ENCODE measurements at regions not wholly inside any gene's neighbourhood (a gene's known extent, or its start where the extent isn't known, plus 50 kb on each side); places are given as distances from the start of the nearest gene placed in this dataset.
"Not testable (repeated sequence)": the region's sequence is repeated elsewhere in the genome, so short reads cannot be mapped to it uniquely, and the experiment has no call there.

DNA sequence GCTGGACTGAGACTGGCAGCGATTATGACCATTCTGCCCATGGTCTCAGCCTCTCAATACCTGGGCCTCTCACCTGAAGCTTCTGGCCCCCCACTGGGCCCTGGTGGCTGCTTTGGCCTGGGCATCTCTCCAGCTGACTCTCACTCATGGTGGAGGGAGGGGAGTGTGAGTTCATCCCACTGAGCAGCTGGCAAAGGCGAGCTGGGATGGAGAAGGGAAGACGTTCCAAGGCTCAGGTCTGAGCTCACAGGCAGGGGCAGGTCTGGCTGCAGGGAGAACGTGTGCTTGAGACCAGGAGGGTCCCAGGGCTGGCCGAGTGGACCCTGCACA lies 103.5 kb downstream of the TMEM121 start:
- no peak overlapping the region for H3K18ac ChIP-seq (ENCODE audit: extremely low read depth, low read length)
- no peaks in the 10 kb centered on the region for H3K79me1 ChIP-seq (ENCODE audit: low read depth, low read length)
- FAIRE-seq (no peak), DNase-seq (ENCODE audit: low read depth in 1 of 2, low spot score in 2 of 2) (no peak)
- H4K91ac ChIP-seq (replicated peaks; ENCODE audit: insufficient read length, low read length), result no peak overlapping the region
- no peak overlapping the region for H4K8ac ChIP-seq (ENCODE audit: extremely low read depth, insufficient read depth, low read length)
- ChIA-PET POLR2A (ENCODE audit: partially characterized antibody) (no interaction called here), CTCF (ENCODE audit: partially characterized antibody) (no interaction called here)
- H3K79me2 ChIP-seq (ENCODE audit: control insufficient read depth in 1 of 2, insufficient read depth in 2 of 2, low read length in 2 of 2), result no peaks in the 10 kb centered on the region
- H2BK12ac ChIP-seq (ENCODE audit: low read depth, low read length), result no peak overlapping the region
- no peak overlapping the region for H3K14ac ChIP-seq (ENCODE audit: insufficient read length)
- H3K27ac ChIP-seq (ENCODE audit: low read depth, low read length), result no peak overlapping the region
- no peak overlapping the region for H3K23ac ChIP-seq (ENCODE audit: insufficient read length)
- no peaks in the 10 kb centered on the region for H3K4me1 ChIP-seq (replicated peaks in 1 of 4; ENCODE audit: control insufficient read depth in 3 of 4, insufficient read depth in 4 of 4, low read length in 3 of 4)
- no peak overlapping the region for H2AK5ac ChIP-seq (ENCODE audit: low read depth, low read length)
- H3K27me3 ChIP-seq (replicated peaks in 1 of 4; ENCODE audit: control insufficient read depth in 3 of 4, extremely low read depth in 1 of 4, insufficient read depth in 3 of 4, low read length in 3 of 4), result no peaks in the 10 kb centered on the region
- H2BK120ac ChIP-seq (replicated peaks; ENCODE audit: low read depth, low read length), result no peak overlapping the region
- no peak overlapping the region for H3K9ac ChIP-seq (replicated peaks in 1 of 4; ENCODE audit: extremely low read depth in 1 of 4, low read depth in 3 of 4, low read length in 3 of 4)
- no peak overlapping the region for H2BK15ac ChIP-seq (ENCODE audit: low read length)
- H3K4ac ChIP-seq (replicated peaks; ENCODE audit: insufficient read length, low read depth, low read length), result no peak overlapping the region
- no peak overlapping the region for H3K4me2 ChIP-seq (ENCODE audit: insufficient read depth in 1 of 2, low read depth in 2 of 2, low read length in 2 of 2)
- H4K5ac ChIP-seq (ENCODE audit: insufficient read length, low read depth, low read length), result no peak overlapping the region
- no peak overlapping the region for H2BK5ac ChIP-seq (ENCODE audit: low read depth, low read length)
- H3K36me3 ChIP-seq (ENCODE audit: control insufficient read depth in 2 of 4, insufficient read depth in 4 of 4, low read length in 3 of 4), result no peaks in the 10 kb centered on the region
- WGBS, 2 experiments (ENCODE audit: extremely low coverage in 1 of 2, insufficient coverage in 1 of 2, insufficient read length in 1 of 2, insufficient replicate concordance in 2 of 2, low coverage in 1 of 2, low lambda C conversion rate in 2 of 2, missing lambda C conversion rate in 1 of 2), result 100% methylated on average over 1 of the region's 5 CpGs; no CpG with 5 or more reads in 1 of the 2 experiments
- no peak overlapping the region for H3K56ac ChIP-seq (replicated peaks; ENCODE audit: insufficient read length, low read depth, low read length)
- TF ChIP-seq RBBP5 (IDR thresholded peaks at IDR 0.05; ENCODE audit: borderline replicate concordance, low read depth, low read length), result no peak
- H4K20me1 ChIP-seq (replicated peaks in 1 of 2; ENCODE audit: control insufficient read depth in 1 of 2, insufficient read depth in 2 of 2, low read length in 2 of 2), result no peaks in the 10 kb centered on the region
- H2AFZ ChIP-seq (ENCODE audit: low read length), result no peak overlapping the region
- H2BK20ac ChIP-seq (ENCODE audit: low read length), result no peak overlapping the region
- no peak overlapping the region for H3K4me3 ChIP-seq (ENCODE audit: extremely low read depth in 1 of 4, insufficient read depth in 2 of 4, low read depth in 3 of 4, low read length in 4 of 4)
- H3K23me2 ChIP-seq (ENCODE audit: low read depth, low read length), result no peaks in the 10 kb centered on the region
- peaks cover 27 to 79% of the 10 kb centered on the region in 2 experiments; a peak in 3 of 4 replicates for H3K9me3 ChIP-seq (ENCODE audit: insufficient read depth in 2 of 2, low read depth in 1 of 2, low read length in 1 of 2)

DNA sequence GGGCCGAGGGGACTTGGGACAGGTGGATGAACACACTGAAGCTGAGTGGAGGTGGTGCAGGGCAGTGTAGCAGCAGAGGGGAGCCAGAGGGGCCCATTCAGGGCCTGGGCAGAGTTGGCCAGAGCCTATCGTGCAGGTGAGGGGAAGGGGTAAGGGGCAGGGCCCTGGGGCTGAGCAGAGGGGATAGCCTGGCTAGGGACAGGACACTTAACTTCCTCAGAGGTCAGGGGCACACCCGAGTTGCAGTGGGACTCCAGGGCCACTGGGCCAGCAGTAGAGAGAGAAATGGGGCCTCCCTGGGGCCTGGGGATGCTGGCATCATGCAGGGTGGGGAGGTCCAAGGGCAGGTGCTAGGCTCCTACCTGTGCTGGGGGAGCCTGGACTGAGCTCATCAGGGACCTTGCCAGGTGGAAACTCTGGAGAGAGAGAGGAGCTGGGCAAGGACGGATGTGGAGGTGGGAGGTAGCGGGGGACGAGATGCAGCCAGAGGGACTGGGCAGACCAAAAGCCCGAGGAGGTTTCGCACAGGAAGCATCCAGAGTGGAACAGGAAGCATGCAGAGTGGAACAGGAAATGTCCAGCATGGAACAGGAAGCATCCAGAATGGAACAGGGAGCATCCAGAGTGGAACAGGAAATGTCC lies 104.0 kb downstream of the TMEM121 start:
- H4K5ac ChIP-seq (ENCODE audit: insufficient read length, low read depth, low read length); H2BK20ac ChIP-seq (ENCODE audit: low read length); H3K79me2 ChIP-seq (ENCODE audit: control insufficient read depth in 1 of 2, insufficient read depth in 2 of 2, low read length in 2 of 2); H3K18ac ChIP-seq (ENCODE audit: extremely low read depth, low read length); H4K91ac ChIP-seq (replicated peaks; ENCODE audit: insufficient read length, low read length); FAIRE-seq; H3K4ac ChIP-seq (replicated peaks; ENCODE audit: insufficient read length, low read depth, low read length); CTCF ChIA-PET (ENCODE audit: partially characterized antibody); H3K4me3 ChIP-seq (ENCODE audit: extremely low read depth in 1 of 4, insufficient read depth in 2 of 4, low read depth in 3 of 4, low read length in 4 of 4); H3K4me2 ChIP-seq (ENCODE audit: insufficient read depth in 1 of 2, low read depth in 2 of 2, low read length in 2 of 2); H2AFZ ChIP-seq (ENCODE audit: low read length); POLR2A ChIA-PET (ENCODE audit: partially characterized antibody); H3K9ac ChIP-seq (replicated peaks in 1 of 4; ENCODE audit: extremely low read depth in 1 of 4, low read depth in 3 of 4, low read length in 3 of 4); H4K8ac ChIP-seq (ENCODE audit: extremely low read depth, insufficient read depth, low read length); H3K14ac ChIP-seq (ENCODE audit: insufficient read length); H3K56ac ChIP-seq (replicated peaks; ENCODE audit: insufficient read length, low read depth, low read length); H2BK5ac ChIP-seq (ENCODE audit: low read depth, low read length); H3K23me2 ChIP-seq (ENCODE audit: low read depth, low read length); H3K4me1 ChIP-seq (replicated peaks in 1 of 4; ENCODE audit: control insufficient read depth in 3 of 4, insufficient read depth in 4 of 4, low read length in 3 of 4); H3K79me1 ChIP-seq (ENCODE audit: low read depth, low read length); H3K23ac ChIP-seq (ENCODE audit: insufficient read length); H2BK15ac ChIP-seq (ENCODE audit: low read length); H4K20me1 ChIP-seq (replicated peaks in 1 of 2; ENCODE audit: control insufficient read depth in 1 of 2, insufficient read depth in 2 of 2, low read length in 2 of 2); H3K36me3 ChIP-seq (ENCODE audit: control insufficient read depth in 2 of 4, insufficient read depth in 4 of 4, low read length in 3 of 4); H2BK120ac ChIP-seq (replicated peaks; ENCODE audit: low read depth, low read length); H2BK12ac ChIP-seq (ENCODE audit: low read depth, low read length); DNase-seq (ENCODE audit: low read depth in 1 of 2, low spot score in 2 of 2); H3K27me3 ChIP-seq (replicated peaks in 1 of 4; ENCODE audit: control insufficient read depth in 3 of 4, extremely low read depth in 1 of 4, insufficient read depth in 3 of 4, low read length in 3 of 4); H3K27ac ChIP-seq (ENCODE audit: low read depth, low read length); H2AK5ac ChIP-seq (ENCODE audit: low read depth, low read length): not testable (repeated sequence)
- H3K9me3 ChIP-seq (ENCODE audit: insufficient read depth in 2 of 2, low read depth in 1 of 2, low read length in 1 of 2), result peaks cover 28 to 77% of the 10 kb centered on the region in 2 experiments; a peak in 3 of 4 replicates
- 85% methylated on average over 6 of the region's 8 CpGs; no CpG with 5 or more reads in 1 of the 2 experiments for WGBS, 2 experiments (ENCODE audit: extremely low coverage in 1 of 2, insufficient coverage in 1 of 2, insufficient read length in 1 of 2, insufficient replicate concordance in 2 of 2, low coverage in 1 of 2, low lambda C conversion rate in 2 of 2, missing lambda C conversion rate in 1 of 2)

All from H1 (cell line).